ENCODE measurements at regions not wholly inside any gene's neighbourhood (a gene's known extent, or its start where the extent isn't known, plus 50 kb on each side); places are given as distances from the start of the nearest gene placed in this dataset.

- ChIA-PET POLR2A (no interaction called here), CTCF (no interaction called here)
- Histone ChIP-seq H3K27ac (ENCODE audit: extremely low read depth, low read depth, low read length) (no peak overlapping the region), H3K36me3 (ENCODE audit: control insufficient read depth in 2 of 2, insufficient read depth in 1 of 2, low read length in 2 of 2) (no peaks in the 10 kb centered on the region), H3K4me3 (ENCODE audit: low read depth, low read length) (no peak overlapping the region), H3K9me3 (ENCODE audit: control insufficient read depth, insufficient read depth, low read depth, low read length) (no peaks in the 10 kb centered on the region), H3K4me1 (ENCODE audit: control insufficient read depth, insufficient read depth, low read length) (no peaks in the 10 kb centered on the region)
- TF ChIP-seq ZNF416 (tag by site-specific recombination; IDR thresholded peaks at IDR 0.05) = no peak
- no peak for TF ChIP-seq ZNF785 (tag by site-specific recombination; IDR thresholded peaks at IDR 0.05)
- TF ChIP-seq ZNF214 (tag by site-specific recombination; IDR thresholded peaks at IDR 0.05; ENCODE audit: borderline replicate concordance) = no peak
- TF ChIP-seq ZNF558 (tag by site-specific recombination; IDR thresholded peaks at IDR 0.05) = no peak
- no peak for TF ChIP-seq ZNF26 (tag by site-specific recombination; IDR thresholded peaks at IDR 0.05)
- TF ChIP-seq INSM2 (tag by site-specific recombination; IDR thresholded peaks at IDR 0.05) = no peak
- no peak for TF ChIP-seq ZNF571 (tag by site-specific recombination; IDR thresholded peaks at IDR 0.05)
- no peak for TF ChIP-seq ZNF335 (tag by site-specific recombination; conservative IDR thresholded peaks at IDR 0.05)
- no peak for TF ChIP-seq ZNF704 (tag by site-specific recombination; IDR thresholded peaks at IDR 0.05)
- no peak for TF ChIP-seq TCF7L2 (IDR thresholded peaks at IDR 0.05; ENCODE audit: borderline replicate concordance, low read depth, low read length)
Observed at GRCh38 chr3:95254061-95254460, 1191.2 kb downstream of the NSUN3 start.

GRCh38 chr3:95254758-95255157 lies 1191.9 kb downstream of the NSUN3 start:
- no peaks in the 10 kb centered on the region for H3K36me3 ChIP-seq (ENCODE audit: control insufficient read depth in 2 of 2, insufficient read depth in 1 of 2, low read length in 2 of 2)
- ChIA-PET POLR2A (no interaction called here), CTCF (no interaction called here)
- no peak overlapping the region for H3K27ac ChIP-seq (ENCODE audit: extremely low read depth, low read depth, low read length)
- no peaks in the 10 kb centered on the region for H3K4me1 ChIP-seq (ENCODE audit: control insufficient read depth, insufficient read depth, low read length)
- no peak overlapping the region for H3K4me3 ChIP-seq (ENCODE audit: low read depth, low read length)
- H3K9me3 ChIP-seq (ENCODE audit: control insufficient read depth, insufficient read depth, low read depth, low read length) = no peaks in the 10 kb centered on the region
- TF ChIP-seq YY1 (tag by site-specific recombination; IDR thresholded peaks at IDR 0.05) = no peak
- no peak for TF ChIP-seq ZNF555 (tag by site-specific recombination; conservative IDR thresholded peaks at IDR 0.05)

- Histone ChIP-seq H3K4me3 (ENCODE audit: low read depth, low read length) (no peak overlapping the region), H3K27ac (ENCODE audit: extremely low read depth, low read depth, low read length) (no peak overlapping the region), H3K36me3 (ENCODE audit: control insufficient read depth in 2 of 2, insufficient read depth in 1 of 2, low read length in 2 of 2) (no peaks in the 10 kb centered on the region), H3K9me3 (ENCODE audit: control insufficient read depth, insufficient read depth, low read depth, low read length) (no peaks in the 10 kb centered on the region), H3K4me1 (ENCODE audit: control insufficient read depth, insufficient read depth, low read length) (no peaks in the 10 kb centered on the region)
- ChIA-PET CTCF (no interaction called here), POLR2A (no interaction called here)
- no peak for TF ChIP-seq ZNF510 (tag by site-specific recombination; IDR thresholded peaks at IDR 0.05; ENCODE audit: insufficient replicate concordance)
- no peak for TF ChIP-seq ZNF354C (tag by site-specific recombination; IDR thresholded peaks at IDR 0.05; ENCODE audit: borderline replicate concordance, low read depth)
- TF ChIP-seq ZNF701 (tag by site-specific recombination; IDR thresholded peaks at IDR 0.05) = no peak
- TF ChIP-seq ZNF416 (tag by site-specific recombination; IDR thresholded peaks at IDR 0.05) = no peak
Observed at GRCh38 chr3:95265129-95265528, 1202.3 kb downstream of the NSUN3 start.

GRCh38 chr3:95271395-95271794 lies 1208.5 kb downstream of the NSUN3 start:
- ChIA-PET CTCF (no interaction called here), POLR2A (no interaction called here)
- H3K9me3 ChIP-seq (ENCODE audit: control insufficient read depth, insufficient read depth, low read depth, low read length) = no peaks in the 10 kb centered on the region
- no peaks in the 10 kb centered on the region for H3K36me3 ChIP-seq (ENCODE audit: control insufficient read depth in 2 of 2, insufficient read depth in 1 of 2, low read length in 2 of 2)
- H3K4me1 ChIP-seq (ENCODE audit: control insufficient read depth, insufficient read depth, low read length) = no peaks in the 10 kb centered on the region
- H3K4me3 ChIP-seq (ENCODE audit: low read depth, low read length) = no peak overlapping the region
- H3K27ac ChIP-seq (ENCODE audit: extremely low read depth, low read depth, low read length) = no peak overlapping the region
- TF ChIP-seq ZNF169 (tag by site-specific recombination; IDR thresholded peaks at IDR 0.05) = no peak
- no peak for TF ChIP-seq ZNF23 (tag by site-specific recombination; IDR thresholded peaks at IDR 0.05; ENCODE audit: borderline replicate concordance)
- TF ChIP-seq ZNF624 (tag by site-specific recombination; IDR thresholded peaks at IDR 0.05) = no peak
- TF ChIP-seq ZNF48 (tag by site-specific recombination; IDR thresholded peaks at IDR 0.05) = no peak
- no peak for TF ChIP-seq KLF9 (tag by site-specific recombination; IDR thresholded peaks at IDR 0.05; ENCODE audit: low read depth)
- no peak for TF ChIP-seq GLI4 (tag by site-specific recombination; IDR thresholded peaks at IDR 0.05)
- no peak for TF ChIP-seq ZNF2 (tag by site-specific recombination; IDR thresholded peaks at IDR 0.05)
- no peak for TF ChIP-seq ZNF837 (tag by site-specific recombination; IDR thresholded peaks at IDR 0.05)

All from HEK293 (cell line).